ENCODE measurements at regions not wholly inside any gene's neighbourhood (a gene's known extent, or its start where the extent isn't known, plus 50 kb on each side); places are given as distances from the start of the nearest gene placed in this dataset.

DNA sequence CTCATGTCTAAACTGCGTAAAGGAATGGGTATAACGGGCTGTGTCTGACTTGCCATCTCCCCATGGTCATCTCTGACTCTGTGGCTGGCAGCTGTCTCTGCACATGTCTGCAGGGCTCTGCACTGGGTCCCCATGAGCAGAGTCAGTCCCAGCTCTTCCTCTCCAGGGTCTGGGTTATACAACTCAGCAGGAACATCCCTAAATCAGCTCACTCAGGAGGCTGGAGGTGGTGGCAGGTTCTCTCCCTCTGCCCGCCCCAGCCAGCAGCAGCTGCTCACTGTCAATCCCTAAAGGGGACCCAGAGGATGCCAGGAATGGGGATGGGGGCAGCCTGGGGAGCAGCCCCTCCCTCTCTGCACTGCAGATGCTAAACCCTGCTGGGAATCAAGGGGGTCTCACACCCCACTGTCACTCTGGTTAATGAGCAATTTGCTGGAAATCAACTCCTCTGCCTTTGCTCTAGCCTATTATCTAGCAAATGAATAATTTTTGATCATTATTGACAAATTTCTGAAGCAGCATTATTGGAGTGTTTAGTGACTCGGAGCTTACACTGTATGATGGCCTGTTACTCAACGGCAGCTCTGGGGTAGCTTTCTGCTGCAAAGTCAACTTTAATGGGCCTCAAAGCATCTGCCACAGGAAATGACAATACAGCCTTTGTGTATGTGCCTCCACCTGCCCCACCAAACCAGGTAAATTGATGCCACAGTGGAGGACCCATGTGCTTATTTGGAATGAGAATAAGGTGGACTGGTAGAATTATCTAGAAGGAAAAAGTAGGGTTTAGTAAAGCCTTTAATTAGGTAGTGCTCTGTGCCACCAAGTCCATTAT is 55.7 kb upstream of the SHANK2 start:
- TF ChIP-seq, protein P1, sequence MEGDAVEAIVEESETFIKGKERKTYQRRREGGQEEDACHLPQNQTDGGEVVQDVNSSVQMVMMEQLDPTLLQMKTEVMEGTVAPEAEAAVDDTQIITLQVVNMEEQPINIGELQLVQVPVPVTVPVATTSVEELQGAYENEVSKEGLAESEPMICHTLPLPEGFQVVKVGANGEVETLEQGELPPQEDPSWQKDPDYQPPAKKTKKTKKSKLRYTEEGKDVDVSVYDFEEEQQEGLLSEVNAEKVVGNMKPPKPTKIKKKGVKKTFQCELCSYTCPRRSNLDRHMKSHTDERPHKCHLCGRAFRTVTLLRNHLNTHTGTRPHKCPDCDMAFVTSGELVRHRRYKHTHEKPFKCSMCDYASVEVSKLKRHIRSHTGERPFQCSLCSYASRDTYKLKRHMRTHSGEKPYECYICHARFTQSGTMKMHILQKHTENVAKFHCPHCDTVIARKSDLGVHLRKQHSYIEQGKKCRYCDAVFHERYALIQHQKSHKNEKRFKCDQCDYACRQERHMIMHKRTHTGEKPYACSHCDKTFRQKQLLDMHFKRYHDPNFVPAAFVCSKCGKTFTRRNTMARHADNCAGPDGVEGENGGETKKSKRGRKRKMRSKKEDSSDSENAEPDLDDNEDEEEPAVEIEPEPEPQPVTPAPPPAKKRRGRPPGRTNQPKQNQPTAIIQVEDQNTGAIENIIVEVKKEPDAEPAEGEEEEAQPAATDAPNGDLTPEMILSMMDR (conservative IDR thresholded peaks at IDR 0.05): no peak

GRCh38 chr11:71305451-71306125 is 53.2 kb upstream of the SHANK2 start:
- TF ChIP-seq, protein P1 (conservative IDR thresholded peaks at IDR 0.05): no peak
- H3K27ac ChIP-seq: no peak overlapping the region

More for the DNA sequence above, 55.7 kb upstream of the SHANK2 start:
- H3K27ac ChIP-seq: peak overlapping the region; percentile 26; the same call in 1 of the 2 replicates

GRCh38 chr11:71305041-71305440 is 52.7 kb upstream of the SHANK2 start:
- no peak overlapping the region for H3K27ac ChIP-seq
- TF ChIP-seq, protein P1 (conservative IDR thresholded peaks at IDR 0.05): no peak

DNA sequence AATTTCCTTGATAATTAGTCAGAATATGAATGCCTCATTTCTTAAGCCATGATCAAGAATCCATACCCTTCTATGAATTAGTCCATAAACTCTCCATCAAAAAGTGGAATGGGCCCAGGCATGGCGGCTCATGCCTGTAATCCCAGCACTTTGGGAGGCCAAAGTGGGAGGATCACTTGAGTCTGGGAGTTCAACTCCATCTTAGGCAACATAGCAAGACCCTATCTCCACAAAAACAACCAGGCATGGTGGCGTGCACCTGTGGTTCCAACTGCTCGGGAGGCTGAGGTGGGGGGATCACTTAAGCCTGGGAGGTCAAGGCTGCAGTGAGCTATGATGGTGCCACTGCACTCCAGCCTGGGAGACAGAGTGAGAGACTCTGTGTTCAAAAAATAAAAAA is 52.1 kb upstream of the SHANK2 start:
- TF ChIP-seq, protein P1 (conservative IDR thresholded peaks at IDR 0.05): no peak
- no peak overlapping the region for H3K27ac ChIP-seq

DNA sequence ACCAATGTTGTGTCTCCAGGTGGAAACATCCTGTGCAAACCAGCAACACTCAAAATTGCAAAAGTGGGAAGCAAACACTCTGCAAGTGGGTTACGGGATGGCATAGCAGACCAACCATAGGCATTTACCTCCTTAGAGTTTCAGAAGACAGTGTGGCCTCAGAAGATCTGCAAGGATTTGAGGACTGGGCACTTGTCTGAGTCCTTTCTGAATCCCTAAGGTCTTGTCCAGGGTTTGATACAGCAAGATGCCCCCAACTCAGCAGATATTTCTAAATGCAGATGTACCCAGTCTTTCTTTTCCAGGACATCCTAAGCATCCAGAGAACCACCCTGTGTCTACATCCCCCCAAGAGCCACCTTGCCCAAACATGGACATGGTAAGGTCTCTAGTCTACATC is 51.7 kb upstream of the SHANK2 start:
- TF ChIP-seq, protein P1 (conservative IDR thresholded peaks at IDR 0.05): no peak
- no peak overlapping the region for H3K27ac ChIP-seq

DNA sequence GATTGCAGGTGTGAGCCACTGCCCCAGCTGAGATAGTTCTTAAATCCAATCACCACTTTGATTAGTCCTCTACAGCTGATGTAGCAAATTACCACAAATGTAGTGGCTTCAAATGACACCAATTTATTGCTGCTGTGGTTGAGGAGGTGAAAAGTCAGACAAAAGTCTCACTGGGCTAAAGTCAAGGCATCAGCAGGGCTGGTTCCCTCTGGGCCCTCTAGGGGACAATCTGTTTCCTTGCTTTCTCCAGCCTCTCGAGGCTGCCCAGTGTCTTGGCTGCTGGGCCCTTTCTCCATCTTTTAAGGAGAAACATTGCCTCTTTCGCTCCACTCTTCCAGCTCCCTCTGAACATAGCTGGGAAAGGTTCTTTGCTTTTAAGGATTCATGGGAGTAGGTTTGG is 50.5 kb upstream of the SHANK2 start:
- TF ChIP-seq, protein P1 (conservative IDR thresholded peaks at IDR 0.05): no peak
- no peak overlapping the region for H3K27ac ChIP-seq

DNA sequence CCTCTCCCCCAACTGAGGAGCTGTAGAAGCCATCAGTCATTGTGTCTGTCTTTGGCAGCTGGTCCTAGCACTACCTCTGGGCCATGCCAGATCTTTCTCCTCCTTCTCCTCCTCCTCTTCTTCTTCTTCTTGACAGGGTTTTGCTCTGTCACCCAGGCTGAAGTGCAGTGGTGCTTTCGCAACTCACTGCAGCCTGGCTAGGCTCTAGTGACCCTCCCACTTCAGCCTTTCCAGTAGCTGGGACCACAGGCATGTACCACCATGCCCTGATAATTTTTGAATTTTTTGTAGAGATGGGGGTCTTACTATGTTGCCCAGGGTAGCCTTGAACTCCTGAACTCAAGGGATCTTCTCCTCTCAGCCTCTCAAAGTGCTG is 50.1 kb upstream of the SHANK2 start:
- no peak overlapping the region for H3K27ac ChIP-seq
- TF ChIP-seq, protein P1 (conservative IDR thresholded peaks at IDR 0.05): no peak

All from VCaP (cell line).